ENCODE measurements at regions not wholly inside any gene's neighbourhood (a gene's known extent, or its start where the extent isn't known, plus 50 kb on each side); places are given as distances from the start of the nearest gene placed in this dataset.

GRCh38 chr3:459311-459670 lies 262.7 kb downstream of the CHL1 start:
- Mint-ChIP-seq H3K9me3 (peaks cover 7% of the 10 kb centered on the region), H3K4me3 (no peak overlapping the region), H3K27me3 (no peaks in the 10 kb centered on the region), H3K36me3 (ENCODE audit: low read depth) (no peaks in the 10 kb centered on the region), H3K27ac (no peak overlapping the region), H3K4me1 (no peaks in the 10 kb centered on the region)
- DNase-seq (no peak), ATAC-seq (no peak)

GRCh38 chr3:461006-461405 lies 264.4 kb downstream of the CHL1 start:
- Mint-ChIP-seq H3K9me3 (peaks cover 4% of the 10 kb centered on the region), H3K36me3 (ENCODE audit: low read depth) (no peaks in the 10 kb centered on the region), H3K4me3 (no peak overlapping the region), H3K4me1 (no peaks in the 10 kb centered on the region), H3K27me3 (no peaks in the 10 kb centered on the region), H3K27ac (no peak overlapping the region)
- ATAC-seq (no peak), DNase-seq (no peak)

GRCh38 chr3:462851-463250 lies 266.3 kb downstream of the CHL1 start:
- no peak for DNase-seq
- no peaks in the 10 kb centered on the region for H3K27me3 Mint-ChIP-seq
- no peaks in the 10 kb centered on the region for H3K4me1 Mint-ChIP-seq
- no peak overlapping the region for H3K27ac Mint-ChIP-seq
- no peaks in the 10 kb centered on the region for H3K36me3 Mint-ChIP-seq (ENCODE audit: low read depth)
- no peak overlapping the region for H3K4me3 Mint-ChIP-seq
- H3K9me3 Mint-ChIP-seq: peaks cover 4% of the 10 kb centered on the region
- ATAC-seq: no peak

GRCh38 chr3:463252-464192 lies 267.0 kb downstream of the CHL1 start:
- DNase-seq (no peak), ATAC-seq (no peak)
- peaks cover 4% of the 10 kb centered on the region for H3K9me3 Mint-ChIP-seq
- no peaks in the 10 kb centered on the region for H3K4me1 Mint-ChIP-seq
- no peaks in the 10 kb centered on the region for H3K36me3 Mint-ChIP-seq (ENCODE audit: low read depth)
- no peaks in the 10 kb centered on the region for H3K27me3 Mint-ChIP-seq
- H3K27ac Mint-ChIP-seq: no peak overlapping the region
- no peak overlapping the region for H3K4me3 Mint-ChIP-seq

- no peaks in the 10 kb centered on the region for H3K27me3 Mint-ChIP-seq
- no peak overlapping the region for H3K4me3 Mint-ChIP-seq
- H3K9me3 Mint-ChIP-seq: peaks cover 4% of the 10 kb centered on the region
- H3K4me1 Mint-ChIP-seq: no peaks in the 10 kb centered on the region
- DNase-seq: no peak
- ATAC-seq: no peak
- H3K36me3 Mint-ChIP-seq (ENCODE audit: low read depth): no peaks in the 10 kb centered on the region
- H3K27ac Mint-ChIP-seq: no peak overlapping the region
These were observed 267.7 kb downstream of the CHL1 start for GRCh38 chr3:464255-464654.

- Mint-ChIP-seq H3K4me1 (no peaks in the 10 kb centered on the region), H3K27me3 (no peaks in the 10 kb centered on the region), H3K27ac (no peak overlapping the region), H3K4me3 (no peak overlapping the region), H3K9me3 (peaks cover 6% of the 10 kb centered on the region), H3K36me3 (ENCODE audit: low read depth) (no peaks in the 10 kb centered on the region)
- DNase-seq: no peak
- no peak for ATAC-seq
These were observed 271.6 kb downstream of the CHL1 start for GRCh38 chr3:468172-468571.

GRCh38 chr3:473033-473800 lies 276.7 kb downstream of the CHL1 start:
- no peaks in the 10 kb centered on the region for H3K27me3 Mint-ChIP-seq
- no peak overlapping the region for H3K27ac Mint-ChIP-seq
- ATAC-seq: no peak
- no peaks in the 10 kb centered on the region for H3K36me3 Mint-ChIP-seq (ENCODE audit: low read depth)
- no peak overlapping the region for H3K4me3 Mint-ChIP-seq
- peaks cover 18% of the 10 kb centered on the region for H3K9me3 Mint-ChIP-seq
- DNase-seq: no peak
- no peaks in the 10 kb centered on the region for H3K4me1 Mint-ChIP-seq

- no peaks in the 10 kb centered on the region for H3K4me1 Mint-ChIP-seq
- DNase-seq (no peak), ATAC-seq (no peak)
- peaks cover 28% of the 10 kb centered on the region for H3K9me3 Mint-ChIP-seq
- no peak overlapping the region for H3K4me3 Mint-ChIP-seq
- H3K27ac Mint-ChIP-seq: no peak overlapping the region
- H3K27me3 Mint-ChIP-seq: no peaks in the 10 kb centered on the region
- no peaks in the 10 kb centered on the region for H3K36me3 Mint-ChIP-seq (ENCODE audit: low read depth)
These were observed 278.3 kb downstream of the CHL1 start for GRCh38 chr3:474828-475227.

GRCh38 chr3:480070-480469 lies 283.5 kb downstream of the CHL1 start:
- Mint-ChIP-seq H3K4me1 (no peaks in the 10 kb centered on the region), H3K27ac (no peak overlapping the region), H3K9me3 (peaks cover 13% of the 10 kb centered on the region), H3K4me3 (no peak overlapping the region), H3K27me3 (no peaks in the 10 kb centered on the region), H3K36me3 (ENCODE audit: low read depth) (no peaks in the 10 kb centered on the region)
- DNase-seq (no peak), ATAC-seq (no peak)

GRCh38 chr3:481111-481510 lies 284.5 kb downstream of the CHL1 start:
- H3K4me1 Mint-ChIP-seq: no peaks in the 10 kb centered on the region
- H3K27ac Mint-ChIP-seq: no peak overlapping the region
- ATAC-seq (no peak), DNase-seq (no peak)
- peaks cover 17% of the 10 kb centered on the region for H3K9me3 Mint-ChIP-seq
- no peaks in the 10 kb centered on the region for H3K27me3 Mint-ChIP-seq
- no peaks in the 10 kb centered on the region for H3K36me3 Mint-ChIP-seq (ENCODE audit: low read depth)
- no peak overlapping the region for H3K4me3 Mint-ChIP-seq

GRCh38 chr3:481680-482079 lies 285.1 kb downstream of the CHL1 start:
- no peaks in the 10 kb centered on the region for H3K4me1 Mint-ChIP-seq
- H3K36me3 Mint-ChIP-seq (ENCODE audit: low read depth): no peaks in the 10 kb centered on the region
- no peak for DNase-seq
- no peak overlapping the region for H3K4me3 Mint-ChIP-seq
- no peak overlapping the region for H3K27ac Mint-ChIP-seq
- no peaks in the 10 kb centered on the region for H3K27me3 Mint-ChIP-seq
- ATAC-seq: no peak
- H3K9me3 Mint-ChIP-seq: peaks cover 17% of the 10 kb centered on the region

- Mint-ChIP-seq H3K9me3 (peaks cover 17% of the 10 kb centered on the region), H3K27ac (no peak overlapping the region), H3K27me3 (no peaks in the 10 kb centered on the region), H3K36me3 (ENCODE audit: low read depth) (no peaks in the 10 kb centered on the region), H3K4me1 (no peaks in the 10 kb centered on the region), H3K4me3 (no peak overlapping the region)
- DNase-seq: no peak
- ATAC-seq: no peak
These were observed 285.9 kb downstream of the CHL1 start for GRCh38 chr3:482479-482878.

- Mint-ChIP-seq H3K27ac (no peak overlapping the region), H3K4me3 (no peak overlapping the region), H3K4me1 (no peaks in the 10 kb centered on the region), H3K27me3 (no peaks in the 10 kb centered on the region), H3K36me3 (ENCODE audit: low read depth) (no peaks in the 10 kb centered on the region), H3K9me3 (peaks cover 4% of the 10 kb centered on the region)
- DNase-seq (no peak), ATAC-seq (no peak)
These were observed 287.8 kb downstream of the CHL1 start for GRCh38 chr3:484341-484740.

- H3K27me3 Mint-ChIP-seq: no peaks in the 10 kb centered on the region
- peaks cover 4% of the 10 kb centered on the region for H3K9me3 Mint-ChIP-seq
- DNase-seq: no peak
- H3K27ac Mint-ChIP-seq: no peak overlapping the region
- no peak overlapping the region for H3K4me3 Mint-ChIP-seq
- no peak for ATAC-seq
- no peaks in the 10 kb centered on the region for H3K36me3 Mint-ChIP-seq (ENCODE audit: low read depth)
- no peaks in the 10 kb centered on the region for H3K4me1 Mint-ChIP-seq
These were observed 291.1 kb downstream of the CHL1 start for GRCh38 chr3:487614-488013.

- H3K27me3 Mint-ChIP-seq: no peaks in the 10 kb centered on the region
- no peaks in the 10 kb centered on the region for H3K4me1 Mint-ChIP-seq
- H3K4me3 Mint-ChIP-seq: no peak overlapping the region
- H3K9me3 Mint-ChIP-seq: no peaks in the 10 kb centered on the region
- H3K36me3 Mint-ChIP-seq (ENCODE audit: low read depth): no peaks in the 10 kb centered on the region
- no peak for DNase-seq
- no peak overlapping the region for H3K27ac Mint-ChIP-seq
- ATAC-seq: no peak
These were observed 296.2 kb downstream of the CHL1 start for GRCh38 chr3:492586-493316.
